ENCODE measurements at regions not wholly inside any gene's neighbourhood (a gene's known extent, or its start where the extent isn't known, plus 50 kb on each side); places are given as distances from the start of the nearest gene placed in this dataset.
"Not testable (repeated sequence)": the region's sequence is repeated elsewhere in the genome, so short reads cannot be mapped to it uniquely, and the experiment has no call there.

DNA sequence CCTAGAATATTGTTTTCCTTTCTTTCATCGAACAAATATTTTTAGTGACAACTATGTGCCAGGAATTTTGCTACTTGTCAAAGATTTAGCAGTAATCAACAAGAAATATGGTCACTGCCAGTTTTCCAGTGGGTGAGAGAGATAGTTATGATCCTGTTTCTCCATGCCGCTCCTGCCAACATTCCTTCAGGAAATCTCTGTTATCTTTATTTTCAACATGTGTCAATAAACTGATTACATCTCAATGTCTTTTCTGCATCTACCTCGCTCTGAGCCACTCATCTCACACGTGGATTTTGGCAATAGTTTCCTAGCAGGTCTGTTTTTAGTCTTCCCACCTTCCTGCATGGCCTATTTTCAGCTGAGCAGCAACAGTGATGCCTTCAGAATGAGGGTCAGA, 650.0 kb upstream of the STXBP6 start:
- no peak for DNase-seq (ENCODE audit: low spot score)

GRCh38 chr14:25698111-25698510, 648.2 kb upstream of the STXBP6 start:
- no peak for DNase-seq (ENCODE audit: low spot score)

- no peak for DNase-seq (ENCODE audit: low spot score)
Observed at GRCh38 chr14:25696176-25696575, 646.2 kb upstream of the STXBP6 start.

DNA sequence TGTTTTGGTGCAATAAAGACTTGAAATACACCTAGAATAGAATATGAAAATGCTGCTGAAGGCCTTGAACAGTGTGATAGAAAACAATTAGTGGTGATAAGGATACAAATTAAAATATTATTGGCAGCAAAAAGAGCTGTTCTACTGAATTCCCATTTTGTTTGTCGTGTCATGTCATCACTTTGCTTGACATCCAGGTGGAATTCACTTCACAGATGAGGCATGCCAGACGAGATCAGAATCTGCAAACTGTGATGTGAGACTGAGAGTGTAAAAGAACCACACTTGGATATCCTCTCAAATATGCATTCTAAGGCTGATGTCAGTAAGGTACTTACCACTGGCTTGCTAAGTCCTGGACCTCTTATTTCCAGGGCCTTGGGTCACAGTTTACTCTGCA, 635.1 kb upstream of the STXBP6 start:
- no peak for DNase-seq (ENCODE audit: low spot score)

DNA sequence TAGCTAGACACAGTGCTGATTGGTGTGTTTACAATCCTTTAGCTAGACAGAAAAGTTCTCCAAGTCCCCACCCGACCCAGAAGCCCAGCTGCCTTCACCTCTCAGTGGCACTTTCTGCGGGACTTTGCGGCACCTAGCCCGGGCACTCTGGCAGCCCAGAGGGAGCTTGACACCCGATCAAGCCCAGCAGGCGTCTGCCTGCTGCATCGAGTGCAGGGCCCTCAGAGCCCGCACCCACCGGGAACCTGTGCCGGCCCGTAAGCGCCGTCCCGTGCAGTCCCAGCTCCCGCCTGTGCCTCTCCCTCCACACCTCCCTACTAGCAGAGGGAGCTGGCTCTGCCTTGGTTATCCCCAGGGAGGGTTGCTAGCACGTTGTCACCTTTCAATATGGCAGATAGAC, 631.0 kb upstream of the STXBP6 start:
- DNase-seq (ENCODE audit: low spot score), result no peak

DNA sequence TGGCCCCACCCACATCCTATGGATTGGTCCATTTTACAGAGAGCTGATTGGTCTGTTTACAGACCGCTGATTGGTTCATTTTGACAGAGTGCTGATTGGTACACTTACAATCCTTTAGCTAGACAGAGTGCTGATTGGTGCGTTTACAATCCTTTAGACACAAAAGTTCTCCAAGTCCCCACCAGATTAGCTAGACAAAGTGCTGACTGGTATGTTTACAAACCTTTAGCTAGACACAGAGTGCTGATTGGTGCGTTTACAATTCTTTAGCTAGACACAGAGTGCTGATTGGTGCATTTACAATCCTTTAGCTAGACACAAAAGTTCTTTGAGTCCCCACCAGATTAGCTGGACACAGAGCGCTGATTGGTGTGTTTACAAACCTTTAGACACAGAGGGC, 630.6 kb upstream of the STXBP6 start:
- not testable (repeated sequence) for DNase-seq (ENCODE audit: low spot score)

DNA sequence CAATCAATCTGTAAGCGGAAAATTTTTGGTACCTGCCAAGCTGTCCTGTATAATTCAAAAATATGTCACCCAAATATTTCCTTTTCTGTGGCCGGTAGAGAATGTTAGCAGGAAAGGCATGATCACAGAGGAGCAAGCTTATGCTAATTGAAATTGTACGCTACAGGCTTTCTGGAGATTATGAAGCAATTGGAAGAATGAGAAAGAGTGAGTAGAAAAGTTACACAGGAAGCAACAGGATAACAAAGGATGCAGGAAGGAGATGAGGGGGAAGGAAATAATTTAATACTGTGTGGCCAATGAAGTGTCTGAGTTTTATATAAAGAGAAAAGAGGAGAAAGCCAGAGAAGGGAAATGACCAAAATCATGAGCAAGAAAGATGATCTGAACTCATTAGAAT, 627.2 kb upstream of the STXBP6 start:
- DNase-seq (ENCODE audit: low spot score), result no peak

DNA sequence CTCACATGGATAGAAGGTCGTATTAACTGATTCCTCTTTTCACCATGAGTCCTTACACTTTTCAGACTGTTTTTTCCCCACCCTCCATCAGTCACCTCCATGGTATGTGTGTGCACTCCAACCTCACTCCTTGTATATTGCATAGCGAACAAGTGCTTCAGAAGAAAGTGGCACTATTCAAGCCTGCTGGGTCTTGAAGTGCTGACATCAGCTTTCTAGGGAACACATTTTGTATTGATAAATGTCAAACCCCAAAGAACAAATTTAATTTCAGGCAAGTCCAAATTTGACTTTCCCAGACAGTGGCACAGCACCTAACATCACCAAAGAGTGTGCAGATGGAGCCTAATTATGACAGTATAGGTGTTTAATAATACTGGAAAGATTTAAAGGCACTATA, 617.4 kb upstream of the STXBP6 start:
- no peak for DNase-seq (ENCODE audit: low spot score)

DNA sequence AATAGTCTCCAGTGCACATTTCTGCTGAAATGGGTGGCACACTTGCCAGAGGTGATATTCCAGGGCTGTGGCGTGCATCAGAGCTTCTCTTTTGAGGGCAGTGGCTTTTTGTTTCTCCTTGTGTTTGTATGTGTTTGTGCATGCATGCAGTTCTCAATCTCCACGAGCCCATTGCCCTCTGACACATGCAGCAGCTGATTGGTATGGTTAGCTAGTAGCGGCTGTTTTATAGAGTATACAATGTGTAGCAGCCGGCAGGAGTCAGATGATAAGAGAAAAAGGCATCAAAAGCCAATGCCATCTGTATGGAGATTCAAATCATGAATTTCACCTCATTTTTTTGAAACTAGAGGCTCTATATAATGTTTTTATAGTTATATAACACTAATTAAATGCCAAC, 616.9 kb upstream of the STXBP6 start:
- DNase-seq (ENCODE audit: low spot score), result no peak

DNA sequence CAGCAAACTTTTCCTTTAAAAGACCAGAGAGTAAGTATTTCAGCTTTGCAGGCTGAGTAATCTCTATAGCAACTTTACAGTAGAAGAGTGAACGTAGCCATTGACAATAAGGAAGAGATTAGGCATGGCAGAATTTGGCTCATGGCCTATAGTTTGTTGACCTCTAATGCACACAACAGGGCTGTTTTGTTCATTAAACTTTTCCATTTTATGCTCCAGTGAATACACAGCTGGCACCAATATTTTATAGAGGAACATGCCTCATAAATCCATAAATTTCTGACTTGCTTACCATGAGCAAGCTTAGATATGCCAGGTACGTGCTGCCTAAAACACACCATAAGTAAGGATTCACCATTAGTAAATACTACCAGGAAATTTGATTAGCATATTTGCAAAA, 609.0 kb upstream of the STXBP6 start:
- no peak for DNase-seq (ENCODE audit: low spot score)

DNA sequence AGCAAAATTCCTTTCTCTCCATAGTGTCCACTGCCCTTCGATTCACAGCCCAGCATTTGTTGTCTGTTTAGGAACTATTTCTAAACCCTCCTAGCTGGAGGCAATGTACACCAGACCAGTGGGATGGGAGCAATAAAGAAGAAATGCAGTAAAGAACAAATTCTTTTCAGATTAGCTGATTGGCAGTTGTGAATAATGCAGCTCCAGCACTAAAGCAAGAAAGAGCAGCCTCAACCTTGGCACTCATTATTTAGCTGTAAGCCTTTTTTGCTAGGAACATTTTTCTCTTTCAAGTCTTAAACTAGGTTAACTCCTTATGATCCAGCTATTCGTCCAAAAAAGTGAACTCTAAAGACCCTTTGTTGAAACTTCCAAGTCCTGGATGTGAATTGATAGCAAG, 580.5 kb upstream of the STXBP6 start:
- DNase-seq (ENCODE audit: low spot score), result no peak

DNA sequence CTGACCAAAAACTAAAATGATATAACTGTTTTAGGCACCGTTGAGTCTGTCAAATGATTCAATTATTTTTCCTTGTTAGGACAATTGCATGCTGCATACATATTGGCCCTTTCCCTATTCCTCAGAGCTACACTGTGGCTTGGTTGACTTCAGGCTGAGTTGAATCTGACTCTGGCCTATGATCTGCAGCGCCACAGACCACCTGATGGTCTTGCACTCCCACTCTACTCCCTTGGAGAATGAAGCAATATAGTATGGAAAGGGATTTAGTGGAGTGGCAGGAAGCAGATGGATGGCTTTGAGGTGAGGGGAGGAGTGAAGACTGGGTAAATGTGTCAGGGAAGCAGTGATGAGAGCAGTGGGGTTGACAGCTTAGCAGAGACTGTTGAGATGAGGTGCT, 579.0 kb upstream of the STXBP6 start:
- no peak for DNase-seq (ENCODE audit: low spot score)

DNA sequence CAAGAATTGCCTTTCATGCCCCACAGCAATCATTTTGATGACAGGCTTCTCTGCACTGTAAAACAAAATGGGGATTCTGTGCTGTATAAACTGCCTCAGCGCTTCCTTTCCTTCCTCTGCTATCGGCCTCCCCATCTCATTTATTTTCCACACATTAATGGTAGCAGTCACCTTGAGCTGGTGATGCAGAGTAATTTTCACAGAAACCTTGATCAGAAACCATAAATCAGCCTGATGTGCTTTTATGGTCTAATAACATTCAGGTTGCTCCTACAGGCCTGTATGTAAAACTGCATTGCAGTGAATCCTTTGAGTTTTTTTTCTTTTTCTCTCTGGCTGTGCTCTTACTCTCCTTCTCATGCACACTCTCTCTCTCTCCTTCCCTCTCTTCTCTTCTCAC, 578.4 kb upstream of the STXBP6 start:
- DNase-seq (ENCODE audit: low spot score), result no peak

- DNase-seq (ENCODE audit: low spot score), result no peak
Observed at GRCh38 chr14:25626986-25627385, 577.0 kb upstream of the STXBP6 start.

GRCh38 chr14:25622763-25623162, 572.8 kb upstream of the STXBP6 start:
- DNase-seq (ENCODE audit: low spot score), result no peak

- no peak for DNase-seq (ENCODE audit: low spot score)
Observed at GRCh38 chr14:25620515-25620914, 570.6 kb upstream of the STXBP6 start.

DNA sequence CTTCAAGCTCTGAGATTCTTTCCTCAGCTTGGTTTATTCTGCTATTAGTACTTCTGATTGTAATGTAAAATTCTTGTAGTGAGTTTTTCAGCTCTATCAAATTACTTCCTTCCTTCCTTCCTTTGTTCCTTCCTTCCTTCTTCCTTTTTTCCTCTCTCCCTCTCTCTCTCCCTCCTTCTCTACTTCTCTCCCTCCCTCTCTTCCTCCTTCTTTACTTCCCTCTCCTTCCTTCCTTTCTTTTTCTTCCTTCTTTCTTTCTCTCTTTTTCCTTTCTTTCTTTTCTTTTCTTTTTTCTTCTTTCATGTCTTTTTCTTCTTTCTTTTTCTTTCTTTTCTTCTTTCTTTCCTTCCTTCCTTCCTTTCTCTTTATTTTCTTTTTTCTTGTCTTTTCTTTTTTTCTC, 565.2 kb upstream of the STXBP6 start:
- DNase-seq (ENCODE audit: low spot score), result no peak

- no peak for DNase-seq (ENCODE audit: low spot score)
Observed at GRCh38 chr14:25607192-25607591, 557.2 kb upstream of the STXBP6 start.

DNA sequence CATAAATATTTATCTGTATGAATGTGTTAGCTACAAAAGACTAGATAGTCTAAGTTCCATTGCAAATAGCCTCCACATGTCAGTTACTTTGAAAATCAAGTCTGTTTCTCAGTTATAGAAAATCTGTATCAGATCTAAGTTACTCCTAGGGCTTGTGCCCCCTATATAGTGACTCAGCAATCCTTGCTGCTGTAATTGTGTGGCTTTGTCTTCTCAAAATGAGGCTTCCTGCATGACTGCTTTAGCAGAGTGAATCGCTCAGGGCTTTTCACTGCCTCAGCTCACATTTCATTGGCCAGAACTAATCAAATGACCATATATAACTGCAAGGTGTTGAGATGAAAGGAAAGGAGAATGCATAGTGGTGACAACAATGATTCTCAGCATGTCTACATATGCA, 552.2 kb upstream of the STXBP6 start:
- no peak for DNase-seq (ENCODE audit: low spot score)

GRCh38 chr14:25588751-25589150, 538.8 kb upstream of the STXBP6 start:
- no peak for DNase-seq (ENCODE audit: low spot score)

DNA sequence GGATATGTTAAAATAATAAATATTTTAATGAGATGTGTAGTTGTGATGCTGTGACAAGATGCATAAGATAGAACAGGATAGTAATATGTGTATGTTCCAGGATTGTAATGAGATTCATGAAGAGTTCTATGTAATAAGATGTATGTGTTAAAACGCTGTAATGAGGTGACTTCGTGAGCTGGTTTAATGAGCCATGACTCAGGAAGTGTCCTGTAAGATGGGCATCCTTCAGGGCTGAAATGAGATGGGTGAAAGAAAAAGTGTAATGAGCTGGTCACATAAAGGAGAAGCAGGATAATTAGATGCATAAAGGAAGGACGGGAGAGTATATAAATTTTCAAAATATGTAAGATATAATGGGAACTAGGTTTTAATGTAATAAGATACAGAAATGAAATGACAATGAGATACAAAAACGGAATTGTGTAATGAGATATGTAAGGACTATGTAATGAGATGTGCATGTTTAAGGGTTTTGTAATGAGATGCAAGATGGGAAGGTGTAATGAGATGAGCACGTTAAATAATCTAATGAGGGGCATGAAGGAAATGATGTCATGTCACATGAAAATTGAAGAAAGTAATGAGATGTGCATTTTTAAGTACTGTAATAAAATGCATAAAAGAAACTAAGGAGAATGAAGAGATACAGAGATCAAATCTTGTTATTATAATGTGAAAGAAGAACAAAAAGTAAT, 524.8 kb upstream of the STXBP6 start:
- DNase-seq (ENCODE audit: low spot score), result no peak

GRCh38 chr14:25570483-25570882, 520.5 kb upstream of the STXBP6 start:
- DNase-seq (ENCODE audit: low spot score), result no peak

- no peak for DNase-seq (ENCODE audit: low spot score)
Observed at GRCh38 chr14:25557466-25557865, 507.5 kb upstream of the STXBP6 start.

DNA sequence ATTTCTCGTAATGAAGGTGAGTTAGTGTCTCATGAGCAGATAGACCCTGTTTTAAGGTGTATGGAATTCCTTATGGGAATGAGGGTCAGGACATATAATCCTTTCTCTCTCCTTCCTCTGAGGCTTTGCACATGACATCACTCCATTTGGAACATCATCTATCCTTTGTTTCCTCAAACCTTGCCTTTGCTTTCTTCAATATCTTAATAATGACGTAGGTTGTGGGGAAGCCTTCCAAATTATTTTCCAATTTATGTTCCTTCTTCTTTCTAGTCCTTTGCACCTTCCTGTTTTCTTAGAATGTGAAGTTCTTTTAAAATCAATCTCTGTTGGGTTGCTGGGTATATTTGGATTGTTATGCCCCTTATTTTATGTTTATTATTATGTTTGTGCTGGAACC, 502.9 kb upstream of the STXBP6 start:
- DNase-seq (ENCODE audit: low spot score), result no peak

DNA sequence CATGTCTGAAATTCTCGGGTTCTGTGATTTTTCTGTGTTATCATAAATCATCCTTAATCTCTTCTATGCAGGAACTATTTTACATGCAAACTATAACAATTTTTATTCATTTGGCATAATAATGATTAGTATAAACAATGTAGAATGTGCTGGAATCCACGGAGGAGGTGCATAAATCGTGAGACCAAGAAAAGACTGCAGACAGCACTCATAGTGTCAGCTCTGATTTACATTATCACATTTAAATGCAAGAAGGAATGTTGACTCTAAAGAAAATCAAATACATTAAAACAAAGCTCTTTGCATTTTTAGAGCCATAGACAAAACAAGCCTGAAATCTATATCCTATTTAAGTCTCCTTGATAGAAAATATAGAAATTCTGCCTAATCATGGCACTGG, 501.7 kb upstream of the STXBP6 start:
- DNase-seq (ENCODE audit: low spot score), result no peak

Data from hematopoietic multipotent progenitor cell treated with erythropoietin and hydrocortisone succinate and interleukin-3 and kit ligand, for 15 days (in vitro differentiated cells).